Myocyte (in vitro differentiated cells): ENCODE measurements at regions not wholly inside any gene's neighbourhood (a gene's known extent, or its start where the extent isn't known, plus 50 kb on each side); places are given as distances from the start of the nearest gene placed in this dataset.

Experiments
- DNase-seq: peaks from one replicate; pipeline ENCODE4 v3.0.0-alpha.2; 2012; ENCODE audit warnings: low read depth

DNA sequence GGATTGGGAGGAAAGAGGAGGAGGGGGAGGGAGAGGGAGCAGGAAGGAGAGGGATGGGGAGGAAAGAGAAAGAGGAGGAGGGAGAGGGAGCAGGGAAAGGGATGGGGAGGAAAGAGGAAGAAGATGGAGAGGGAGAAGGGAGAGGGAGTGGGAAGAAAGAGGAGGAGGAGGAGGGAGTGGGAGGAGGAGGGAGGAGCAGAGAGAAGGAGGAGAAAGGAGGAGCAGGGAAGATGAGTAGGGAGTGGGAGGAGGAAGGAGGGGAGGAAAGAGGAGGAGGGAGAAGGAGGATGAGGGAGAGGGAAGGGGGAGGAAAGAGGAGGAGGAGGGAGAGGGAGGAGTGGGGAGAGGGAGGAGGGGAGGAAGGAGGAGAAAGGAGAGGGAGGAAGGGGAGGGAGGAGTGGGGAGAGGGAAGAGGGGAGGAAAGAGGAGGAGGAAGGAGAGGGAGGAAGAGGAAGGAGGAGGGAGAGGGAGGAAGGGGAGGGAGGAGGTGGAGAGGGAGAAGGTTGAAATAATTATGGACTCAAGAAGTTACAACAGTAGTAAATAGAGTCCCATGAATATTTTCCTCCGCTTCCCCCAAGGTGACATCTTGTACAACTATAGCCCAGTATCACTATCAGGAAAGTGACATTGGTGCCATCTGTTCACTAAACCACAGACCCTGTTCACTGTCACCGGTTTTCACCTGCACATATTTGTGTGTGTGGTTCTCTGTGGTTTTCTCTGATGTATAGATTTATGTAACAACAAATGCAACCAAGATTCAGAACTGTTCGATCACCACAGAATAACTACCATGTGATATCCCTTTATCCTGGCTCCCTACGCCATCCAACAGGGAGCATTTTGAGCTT is 325.3 kb upstream of the EEF2KMT start:
- DNase-seq, result no peak

GRCh38 chr16:5422047-5422446 is 324.5 kb upstream of the EEF2KMT start:
- DNase-seq, result no peak

DNA sequence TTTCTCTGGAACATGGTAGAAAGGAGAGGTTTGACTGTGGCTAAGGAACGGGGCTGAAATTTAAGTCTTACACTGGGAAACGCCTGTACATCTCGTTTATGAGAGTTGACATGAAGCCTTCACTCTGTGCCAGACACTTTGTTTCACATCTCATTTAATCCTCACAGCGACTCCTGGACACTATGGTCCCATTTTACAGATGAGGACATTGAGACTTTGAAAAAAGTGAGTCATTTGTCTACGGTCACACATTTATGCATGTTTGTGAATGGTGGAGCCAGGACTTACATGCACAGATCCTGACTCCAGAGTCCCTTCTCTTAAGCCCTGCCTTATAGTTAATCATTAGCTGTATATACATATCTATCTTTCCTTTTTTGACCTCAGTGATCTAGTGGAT is 318.4 kb upstream of the EEF2KMT start:
- DNase-seq, result no peak

- DNase-seq, result no peak
These were observed 317.5 kb upstream of the EEF2KMT start for GRCh38 chr16:5415123-5415522.

GRCh38 chr16:5412731-5413130 is 315.1 kb upstream of the EEF2KMT start:
- no peak for DNase-seq

- no peak for DNase-seq
These were observed 300.6 kb upstream of the EEF2KMT start for GRCh38 chr16:5398203-5398602.

DNA sequence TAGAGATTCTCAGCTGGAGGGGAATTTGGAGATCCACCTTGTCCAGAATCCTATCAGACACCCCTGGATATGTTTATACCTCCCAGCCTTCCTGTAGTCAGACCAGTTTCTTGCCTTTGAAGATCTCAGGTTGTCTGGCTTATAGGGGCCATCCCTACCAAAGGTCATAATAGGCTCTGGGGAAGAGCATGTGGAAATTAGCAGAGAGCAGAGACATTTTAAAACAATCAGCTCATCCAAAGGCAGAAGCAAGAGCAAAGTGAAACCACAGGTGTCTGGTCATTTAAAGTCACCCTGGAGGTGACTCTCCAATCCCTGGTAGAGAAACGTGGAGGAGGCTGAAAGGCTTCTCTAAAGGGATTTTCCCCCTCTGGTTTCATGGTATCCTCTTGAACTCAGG is 299.3 kb upstream of the EEF2KMT start:
- no peak for DNase-seq

GRCh38 chr16:5393070-5393469 is 295.5 kb upstream of the EEF2KMT start:
- no peak for DNase-seq

GRCh38 chr16:5386989-5387388 is 289.4 kb upstream of the EEF2KMT start:
- no peak for DNase-seq

- no peak for DNase-seq
These were observed 288.2 kb upstream of the EEF2KMT start for GRCh38 chr16:5385811-5386210.

DNA sequence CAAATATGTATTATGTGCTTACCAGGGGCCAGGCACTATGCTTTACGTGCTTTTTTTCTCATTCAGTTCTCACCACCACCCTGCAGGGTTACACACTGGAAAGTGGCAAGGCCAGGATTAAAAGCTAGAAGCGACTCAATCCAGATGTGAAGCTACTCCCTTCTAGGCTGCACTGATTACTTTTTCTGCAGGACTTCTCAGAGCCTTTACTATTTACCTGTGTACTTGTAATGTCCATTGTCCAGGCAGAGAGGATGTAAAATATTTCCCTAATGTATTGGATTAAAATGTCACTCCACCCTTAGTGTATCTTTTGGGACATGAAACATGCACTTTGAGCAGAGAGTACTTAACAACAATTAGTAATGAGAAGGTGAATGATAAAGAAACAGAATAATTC is 287.5 kb upstream of the EEF2KMT start:
- DNase-seq, result no peak

DNA sequence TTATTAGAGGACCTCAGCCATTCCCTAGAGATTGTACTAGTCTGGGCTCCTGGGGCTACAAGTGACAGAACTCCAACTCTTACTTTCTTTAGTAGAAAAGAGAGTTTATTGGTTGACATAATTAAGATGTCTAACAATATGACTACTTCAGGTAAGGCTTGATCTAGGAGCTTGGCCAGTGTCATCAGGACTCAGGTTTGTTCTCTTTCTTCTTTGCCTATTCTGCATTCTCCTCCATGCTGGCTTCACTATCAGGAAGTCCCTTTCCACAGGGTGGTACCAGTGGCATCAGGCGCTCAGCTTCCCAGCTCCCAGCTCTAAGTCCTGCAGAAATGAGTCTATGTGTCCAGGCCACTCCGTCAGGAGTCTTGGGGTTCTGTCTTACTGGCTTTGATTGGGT is 286.1 kb upstream of the EEF2KMT start:
- no peak for DNase-seq

DNA sequence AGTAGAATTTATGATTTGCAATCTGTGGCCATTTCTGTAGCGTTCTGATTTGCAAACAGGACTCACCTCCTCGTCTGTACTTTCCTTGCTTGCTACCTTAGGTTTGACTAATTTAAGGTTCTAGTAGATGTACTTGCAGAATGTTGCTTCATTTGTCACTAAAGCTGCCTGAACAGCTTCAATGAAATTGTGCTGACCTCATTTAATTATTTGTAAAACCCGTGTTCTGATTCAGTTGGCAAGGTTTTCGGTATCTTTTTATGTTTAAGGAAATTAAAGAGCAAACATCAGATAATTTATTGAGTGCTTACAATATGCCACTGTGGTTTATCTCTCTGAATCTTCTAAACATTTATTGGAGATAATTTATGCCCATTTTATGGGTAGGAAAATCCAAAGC is 284.9 kb upstream of the EEF2KMT start:
- no peak for DNase-seq

GRCh38 chr16:5381481-5381880 is 283.9 kb upstream of the EEF2KMT start:
- no peak for DNase-seq

DNA sequence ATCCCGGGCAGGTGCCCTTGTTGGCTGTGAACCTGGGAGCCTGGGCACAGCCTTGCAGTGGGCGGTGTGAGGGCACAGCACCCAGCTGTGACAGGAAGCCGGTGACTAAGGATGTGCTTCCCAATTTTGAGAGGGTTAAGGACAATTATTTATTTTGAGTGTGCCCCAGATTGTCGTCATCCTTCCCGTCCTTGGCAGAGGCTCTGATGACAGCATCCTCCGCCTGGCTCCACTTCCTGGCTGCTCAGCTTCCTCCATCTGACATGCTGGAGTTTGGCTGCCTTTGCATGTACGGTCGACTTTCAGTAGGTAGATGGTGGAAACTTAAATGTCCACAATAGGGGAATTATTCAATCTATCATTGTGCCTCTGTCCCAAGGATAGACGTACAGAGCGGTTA is 282.4 kb upstream of the EEF2KMT start:
- no peak for DNase-seq

GRCh38 chr16:5378531-5378930 is 280.9 kb upstream of the EEF2KMT start:
- DNase-seq, result no peak

GRCh38 chr16:5377280-5377898 is 279.8 kb upstream of the EEF2KMT start:
- DNase-seq, result no peak

DNA sequence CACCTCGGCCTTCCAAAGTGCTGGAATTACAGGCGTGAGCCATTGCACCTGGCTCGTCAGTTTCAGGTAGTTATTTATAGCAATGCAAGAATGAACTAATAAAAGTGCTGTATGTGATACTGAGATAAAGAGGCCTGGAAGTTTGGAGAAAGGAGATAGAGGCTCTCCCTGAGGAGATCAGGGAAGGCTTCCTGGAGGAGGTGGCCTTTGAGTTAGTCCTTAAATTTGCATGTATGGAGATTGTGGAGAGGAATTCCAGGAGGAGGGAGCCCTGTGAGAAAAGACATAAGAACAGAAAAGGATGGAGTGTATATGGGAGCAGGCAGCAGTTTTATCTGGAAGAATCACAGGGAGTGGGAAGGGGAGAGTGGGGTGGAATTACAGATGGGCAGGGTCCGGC is 276.6 kb upstream of the EEF2KMT start:
- DNase-seq, result no peak

DNA sequence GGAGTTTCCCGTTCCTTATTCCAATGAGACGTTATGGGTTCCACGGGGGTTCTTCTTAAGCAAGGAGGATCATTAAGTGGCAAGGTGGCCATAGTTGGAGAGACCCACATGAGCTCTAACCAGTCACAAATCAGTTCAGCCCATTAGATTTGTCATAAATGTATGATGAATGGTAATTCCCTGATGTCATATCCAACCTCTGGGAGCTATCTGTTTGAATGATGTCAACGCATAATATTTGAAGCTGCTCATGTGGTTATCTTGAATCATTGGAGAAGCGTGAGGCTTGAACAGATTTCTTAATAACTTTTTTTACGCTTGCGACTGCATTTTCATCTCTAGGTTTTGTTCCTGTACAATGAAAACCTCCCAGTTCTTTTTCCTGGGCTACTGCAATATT is 270.4 kb upstream of the EEF2KMT start:
- no peak for DNase-seq

- no peak for DNase-seq
These were observed 268.5 kb upstream of the EEF2KMT start for GRCh38 chr16:5366126-5366525.

DNA sequence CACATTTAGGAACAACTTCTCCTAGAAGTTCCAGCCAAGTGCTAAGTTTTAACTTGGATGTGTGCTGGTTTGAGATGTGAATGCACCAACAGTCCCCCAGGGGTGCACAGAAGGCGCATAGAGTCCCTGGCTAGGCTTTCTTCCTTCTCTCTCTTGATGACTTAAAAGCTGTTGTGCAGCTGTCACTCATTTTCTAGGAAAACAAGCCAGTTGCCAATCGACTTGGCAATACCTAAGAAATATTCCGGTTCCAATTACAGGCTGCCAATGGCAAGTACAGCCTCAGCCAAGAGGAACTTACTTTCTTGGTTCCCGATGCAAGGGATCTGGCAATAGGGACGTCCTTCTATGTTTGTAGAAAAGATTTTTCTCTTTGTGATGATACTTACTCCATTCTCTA is 266.6 kb upstream of the EEF2KMT start:
- DNase-seq, result no peak

- DNase-seq, result no peak
These were observed 263.7 kb upstream of the EEF2KMT start for GRCh38 chr16:5361322-5361721.

- DNase-seq, result no peak
These were observed 257.1 kb upstream of the EEF2KMT start for GRCh38 chr16:5354645-5355044.
